ENCODE measurements at regions not wholly inside any gene's neighbourhood (a gene's known extent, or its start where the extent isn't known, plus 50 kb on each side); places are given as distances from the start of the nearest gene placed in this dataset.
"Not testable (repeated sequence)": the region's sequence is repeated elsewhere in the genome, so short reads cannot be mapped to it uniquely, and the experiment has no call there.

DNA sequence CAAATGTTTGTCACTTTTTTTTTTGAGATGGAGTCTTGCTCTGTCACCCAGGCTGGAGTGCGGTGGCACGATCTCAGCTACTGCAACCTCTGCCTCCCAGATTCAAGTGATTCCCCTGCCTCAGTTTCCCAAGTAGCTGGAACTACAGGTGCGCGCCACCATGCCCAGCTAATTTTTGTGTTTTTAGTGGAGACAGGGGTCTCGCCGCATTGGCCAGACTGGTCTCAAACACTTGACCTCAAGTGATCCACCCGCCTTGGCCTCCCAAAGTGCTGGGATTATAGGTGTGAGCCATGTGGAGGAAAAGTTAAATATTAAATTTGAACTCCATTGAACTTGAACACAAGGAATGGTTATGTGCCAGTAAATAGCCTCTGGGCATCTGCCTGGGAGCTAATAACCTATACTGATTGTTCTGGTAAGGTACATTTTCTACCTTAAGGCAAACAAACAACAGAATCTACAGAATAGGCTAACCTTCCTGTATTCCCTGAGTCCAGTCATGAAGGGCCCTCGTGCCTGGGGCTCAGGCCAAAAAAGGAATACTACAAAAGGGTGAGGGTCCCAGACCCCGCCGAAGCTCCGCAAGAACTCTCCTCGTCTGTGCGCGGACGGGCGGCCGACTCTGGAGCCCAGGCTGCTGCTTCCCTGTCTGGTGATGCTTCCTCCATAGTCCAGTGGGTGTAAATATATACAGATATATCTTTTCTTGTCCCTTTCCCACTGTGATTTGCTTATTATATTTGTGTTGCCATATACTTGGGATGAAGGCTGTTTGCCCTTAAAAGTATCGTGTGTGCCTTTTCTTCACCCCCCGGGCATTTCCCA lies 74.0 kb upstream of the EIF5 start:
- peak in 1 of 2 donors; percentile 1 for DNase-seq (ENCODE audit: low read depth in 2 of 2)

GRCh38 chr14:103260629-103261124 lies 73.4 kb upstream of the EIF5 start:
- DNase-seq (ENCODE audit: low read depth in 2 of 2): peak; percentile 73 to 76

DNA sequence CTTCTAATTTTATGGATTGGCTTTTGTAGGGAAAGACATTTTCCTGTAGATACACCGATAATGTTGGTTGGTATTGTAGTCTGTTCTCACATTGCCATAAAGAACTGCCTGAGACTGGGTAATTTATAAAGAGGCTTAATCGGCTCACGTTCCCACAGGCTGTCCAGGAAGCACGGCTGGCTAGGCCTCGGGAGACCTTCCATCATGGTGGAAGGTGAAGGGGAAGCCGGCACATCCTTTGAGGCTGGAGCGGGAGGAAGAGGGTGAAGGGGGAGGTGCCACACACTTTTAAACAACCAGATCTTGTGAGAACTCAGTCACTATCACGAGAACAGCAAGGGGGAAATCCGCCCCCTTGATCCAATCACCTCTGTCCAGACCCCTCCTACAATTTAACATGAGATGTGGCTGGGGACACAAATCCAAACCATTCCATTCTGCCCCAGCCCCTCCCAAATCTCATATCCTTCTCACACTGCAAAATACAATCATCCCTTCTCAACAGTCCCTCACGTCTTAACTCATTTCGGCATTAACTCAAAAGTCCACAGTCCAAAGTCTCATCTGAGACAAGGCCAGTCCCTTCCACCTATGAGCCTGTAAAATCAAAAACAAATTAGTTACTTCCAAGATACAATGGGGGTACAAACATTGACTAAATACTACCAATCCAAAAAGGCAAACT lies 66.7 kb upstream of the EIF5 start:
- no peak for DNase-seq (ENCODE audit: low read depth in 2 of 2)

DNA sequence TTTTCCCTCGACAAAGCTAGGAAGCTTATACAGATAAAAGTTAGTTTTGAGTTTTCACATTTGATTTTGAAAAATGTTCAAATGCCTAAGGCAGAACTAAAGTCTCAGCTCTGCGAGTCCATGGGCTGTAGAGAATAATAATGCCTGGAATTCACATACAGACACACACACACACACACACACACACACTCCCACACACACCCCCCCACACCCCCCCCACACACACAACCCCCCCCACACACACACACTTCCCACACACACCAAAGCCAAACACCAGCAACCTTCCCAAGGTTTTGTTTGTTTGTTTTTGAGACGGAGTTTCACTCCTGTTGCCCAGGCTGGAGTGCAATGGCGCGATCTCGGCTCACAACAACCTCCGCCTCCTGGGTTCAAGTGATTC lies 62.8 kb upstream of the EIF5 start:
- no peak for DNase-seq (ENCODE audit: low read depth in 2 of 2)

GRCh38 chr14:103273145-103273744 lies 60.8 kb upstream of the EIF5 start:
- DNase-seq (ENCODE audit: low read depth in 2 of 2): no peak

GRCh38 chr14:103273745-103274615 lies 60.1 kb upstream of the EIF5 start:
- DNase-seq (ENCODE audit: low read depth in 2 of 2): no peak

DNA sequence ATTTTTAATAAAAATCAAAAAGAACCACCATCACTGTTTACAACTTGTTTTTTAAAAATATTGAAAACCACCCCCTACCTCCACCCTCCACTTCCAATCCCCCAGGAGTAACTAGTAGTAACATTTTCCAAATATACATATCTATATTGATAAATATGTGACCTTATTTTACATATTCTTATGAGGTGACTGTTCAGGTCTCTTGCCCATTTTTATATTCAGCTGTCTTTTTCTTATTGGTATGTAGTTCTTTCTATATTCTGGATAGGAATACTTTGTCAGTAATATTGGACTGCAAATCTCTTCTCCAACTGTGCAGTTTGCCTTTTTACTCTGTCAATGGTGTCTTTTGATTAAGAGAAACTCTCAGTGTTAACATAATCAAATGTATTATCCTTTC lies 59.0 kb upstream of the EIF5 start:
- no peak for DNase-seq (ENCODE audit: low read depth in 2 of 2)

- no peak for DNase-seq (ENCODE audit: low read depth in 2 of 2)
Measured at GRCh38 chr14:103277931-103278330, 56.1 kb upstream of the EIF5 start.

DNA sequence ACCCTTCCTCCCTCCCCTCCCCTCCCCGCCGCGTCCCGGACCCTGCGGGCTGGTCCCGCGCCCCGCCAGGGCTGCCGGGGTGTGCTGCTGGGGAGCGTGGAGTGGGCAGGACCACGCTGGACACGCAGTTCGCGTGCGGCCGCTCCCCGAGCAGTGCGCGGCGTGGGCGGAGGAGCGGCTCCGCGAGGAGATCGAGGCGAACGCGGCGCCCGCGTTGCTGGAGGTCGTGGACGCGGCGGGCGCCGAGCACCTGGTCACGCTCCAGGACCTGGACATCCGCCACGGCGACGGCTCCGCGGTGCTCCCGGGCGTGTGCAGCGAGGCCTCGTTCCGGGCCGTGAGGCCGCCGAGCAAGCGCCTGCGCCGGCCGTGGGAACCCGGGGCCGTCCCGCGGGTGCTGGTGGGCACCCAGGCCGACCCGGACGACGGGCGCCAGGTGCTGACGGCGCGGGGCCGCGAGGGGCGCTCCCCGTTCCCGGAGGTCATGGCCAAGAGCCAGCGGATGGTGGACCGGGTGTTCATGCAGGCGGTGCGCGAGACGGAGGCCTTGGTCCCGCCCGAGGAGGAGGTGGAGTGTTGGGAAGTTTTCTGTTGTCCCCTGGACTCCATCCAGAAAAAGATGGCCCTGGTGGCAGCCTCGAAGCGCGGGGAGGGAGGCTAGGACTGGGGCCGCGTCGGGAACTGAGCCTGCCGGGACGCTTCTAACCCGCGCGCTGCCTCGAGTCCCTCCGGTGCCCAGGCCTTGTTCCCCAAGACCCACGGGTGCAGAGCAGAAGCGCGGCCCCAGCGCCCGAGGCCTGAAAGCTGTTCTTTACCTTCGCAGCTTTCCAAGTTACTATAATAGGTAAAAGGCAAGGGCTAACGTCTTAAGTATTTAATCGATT lies 54.7 kb upstream of the EIF5 start:
- DNase-seq (ENCODE audit: low read depth in 2 of 2): no peak

DNA sequence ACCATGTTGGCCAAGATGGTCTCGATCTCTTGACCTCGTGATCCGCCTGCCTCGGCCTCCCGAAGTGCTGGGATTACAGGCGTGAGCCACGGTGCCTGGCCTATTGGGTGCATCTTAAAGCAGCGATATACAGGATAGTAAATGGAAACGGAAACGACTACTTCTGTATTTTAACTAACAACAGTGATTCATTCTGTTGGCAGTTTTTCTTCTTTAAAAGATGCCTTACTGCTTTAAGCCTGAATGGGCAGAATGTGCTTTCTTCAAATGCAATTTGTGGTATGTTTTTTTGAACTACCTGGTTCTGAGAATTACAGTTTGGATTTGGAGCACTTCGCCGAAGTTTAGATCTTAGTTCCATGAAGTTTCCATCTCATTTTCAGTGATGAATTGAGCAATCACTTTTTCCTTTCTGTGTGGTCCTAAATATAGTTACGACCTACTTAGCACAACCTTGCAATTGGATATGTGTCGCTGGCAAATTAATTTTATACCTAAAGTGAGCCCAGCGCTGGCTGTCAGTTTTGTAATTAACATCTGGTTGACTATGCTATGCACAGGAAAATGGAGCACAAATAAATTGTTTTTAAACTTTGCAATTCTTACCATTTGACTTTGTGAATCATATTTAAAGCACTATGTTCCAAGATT lies 53.6 kb upstream of the EIF5 start:
- DNase-seq (ENCODE audit: low read depth in 2 of 2): no peak

DNA sequence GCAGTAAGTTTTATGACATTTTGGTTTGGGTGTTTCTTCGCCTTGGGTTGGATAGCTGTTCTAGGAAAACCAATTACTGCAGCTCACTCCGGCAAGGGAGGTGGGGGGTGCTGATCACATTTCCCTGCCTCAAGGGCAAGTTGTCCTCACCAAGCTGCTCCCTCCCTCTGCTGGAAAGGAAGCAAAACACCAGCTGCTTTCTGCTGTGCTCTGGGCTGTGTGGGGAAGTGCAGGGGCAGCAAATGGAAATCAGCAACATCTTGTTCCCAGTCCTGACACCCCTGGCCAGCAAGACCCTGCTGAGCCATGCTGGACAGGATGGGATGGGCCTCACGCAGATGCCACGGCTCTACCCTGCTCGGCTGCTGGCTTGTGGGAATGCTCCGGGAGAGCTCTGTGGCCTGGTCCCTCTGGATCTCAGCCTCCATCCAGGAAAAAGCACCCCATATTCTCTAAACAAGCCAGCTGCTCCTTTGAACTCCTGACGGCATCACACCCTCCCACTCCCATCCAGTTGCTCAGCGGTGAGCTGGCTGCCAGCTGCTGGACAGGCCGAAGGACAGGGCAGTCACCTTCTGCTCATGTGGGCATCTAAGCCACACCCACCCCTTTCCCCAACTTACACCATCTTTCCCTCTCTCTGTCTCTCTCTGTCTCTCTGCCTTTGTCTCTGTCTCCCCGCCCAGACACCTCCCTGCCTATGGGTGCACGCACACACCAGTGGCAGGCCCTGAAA lies 52.4 kb upstream of the EIF5 start:
- peak in 1 of 2 donors; percentile 46 for DNase-seq (ENCODE audit: low read depth in 2 of 2)

DNA sequence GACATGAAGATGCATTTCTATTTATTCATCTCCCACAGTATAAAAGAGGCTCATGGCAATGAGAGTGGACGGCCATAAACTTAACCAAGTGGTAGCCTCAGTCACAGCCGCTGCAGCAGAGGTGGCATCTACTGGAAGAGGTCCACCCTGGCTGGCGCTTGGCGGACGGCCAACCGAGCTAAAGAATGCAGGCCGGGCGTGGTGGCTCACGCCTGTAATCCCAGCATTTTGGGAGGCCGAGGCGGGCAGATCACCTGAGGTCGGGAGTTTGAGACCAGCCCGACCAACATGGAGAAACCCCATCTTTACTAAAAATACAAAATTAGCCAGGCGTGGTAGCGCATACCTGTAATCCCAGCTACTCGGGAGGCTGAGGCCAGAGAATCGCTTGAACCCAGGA lies 51.7 kb upstream of the EIF5 start:
- DNase-seq (ENCODE audit: low read depth in 2 of 2): not testable (repeated sequence)

- DNase-seq (ENCODE audit: low read depth in 2 of 2): no peak
Measured at GRCh38 chr14:103282932-103283331, 51.1 kb upstream of the EIF5 start.

DNA sequence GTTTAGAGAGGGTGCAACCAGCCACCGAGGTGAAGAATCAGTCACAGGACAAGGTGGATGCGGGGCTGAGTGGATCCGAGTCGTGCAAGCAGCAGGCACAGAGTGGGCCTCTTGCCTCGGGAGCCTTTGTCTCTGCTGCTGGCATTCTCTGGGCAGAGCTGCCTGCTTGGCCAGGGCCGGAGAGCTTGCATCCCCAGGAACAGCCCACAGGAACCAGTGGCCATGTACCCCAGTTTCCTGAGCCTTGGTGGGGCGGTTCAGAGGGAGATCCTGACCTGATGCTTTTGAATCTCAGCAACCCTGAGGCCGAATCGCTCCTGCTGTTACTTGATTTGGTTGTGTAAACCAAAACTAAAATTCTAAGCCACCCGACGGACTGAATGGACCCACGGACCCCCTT lies 50.1 kb upstream of the EIF5 start:
- DNase-seq (ENCODE audit: low read depth in 2 of 2): no peak
